Liver (tissue), 8 donors: ENCODE measurements at regions not wholly inside any gene's neighbourhood (a gene's known extent, or its start where the extent isn't known, plus 50 kb on each side); places are given as distances from the start of the nearest gene placed in this dataset.

Experiments used
- DNase-seq: peaks from one replicate; pipeline ENCODE4 v3.0.0-alpha.2; 2017; ENCODE audit warnings: low spot score
- H3K27ac ChIP-seq, 2 donors: one replicate each; pipeline ENCODE4 v1.7.0; 2013; ENCODE audit warnings: inconsistent platforms in 2 of 2, low read length in 2 of 2, control low read depth in 1 of 2, low read depth in 1 of 2, mild to moderate bottlenecking in 1 of 2
- H3K27me3 ChIP-seq, 4 donors: one replicate each; pipeline versions ENCODE4 v1.6.1 to v1.7.0; 2013; ENCODE audit warnings: low read length in 3 of 4, inconsistent platforms in 1 of 4, mild to moderate bottlenecking in 1 of 4, moderate library complexity in 1 of 4; ENCODE audit not compliant: control insufficient read depth in 4 of 4, insufficient read depth in 4 of 4
- H3K36me3 ChIP-seq, 4 donors: one replicate each; pipeline versions ENCODE4 v1.6.1 to v1.7.0; 2013; ENCODE audit warnings: low read length in 3 of 4, mild to moderate bottlenecking in 3 of 4, low read depth in 1 of 4, moderate library complexity in 1 of 4; ENCODE audit not compliant: control insufficient read depth in 4 of 4, insufficient read depth in 3 of 4
- H3K4me1 ChIP-seq, 4 donors: one replicate each; pipeline versions ENCODE4 v1.6.1 to v1.7.0; 2013; ENCODE audit warnings: low read length in 3 of 4, mild to moderate bottlenecking in 3 of 4, moderate library complexity in 1 of 4; ENCODE audit not compliant: control insufficient read depth in 4 of 4, insufficient read depth in 4 of 4
- H3K4me3 ChIP-seq, 3 donors: one replicate each; pipeline versions ENCODE4 v1.6.1 to v1.7.0; 2013; ENCODE audit warnings: low read length in 3 of 3, control low read depth in 1 of 3, low read depth in 1 of 3, mild to moderate bottlenecking in 1 of 3
- H3K9ac ChIP-seq, 2 donors: one replicate each; pipeline ENCODE4 v1.7.0; 2013; ENCODE audit warnings: low read length in 2 of 2, mild to moderate bottlenecking in 2 of 2, moderate library complexity in 2 of 2, control low read depth in 1 of 2, low read depth in 1 of 2
- H3K9me3 ChIP-seq, 4 donors: one replicate each; pipeline versions ENCODE4 v1.6.1 to v1.7.0; 2013; ENCODE audit warnings: low read length in 3 of 4; ENCODE audit not compliant: control insufficient read depth in 4 of 4
- ATF3 ChIP-seq: IDR thresholded peaks from 2 replicates; pipeline ENCODE4 v1.6.1; 2016; ENCODE audit warnings: antibody characterized with exemption
- CTCF ChIP-seq: fragments of 150-350 bp; IDR thresholded peaks from 2 replicates; pipeline ENCODE4 v1.5.1; 2017; ENCODE audit warnings: improper control_type of control experiment, low read depth, low read length; ENCODE audit not compliant: missing input control
- EGR1 ChIP-seq, 2 donors: IDR thresholded peaks; 2 replicates each; pipeline ENCODE4 v1.6.1; 2016 to 2018; ENCODE audit warnings: antibody characterized with exemption in 2 of 2, low read depth in 2 of 2
- FOXA1 ChIP-seq: IDR thresholded peaks from 2 replicates; pipeline ENCODE4 v1.6.1; 2016; ENCODE audit warnings: antibody characterized with exemption
- FOXA2 ChIP-seq: IDR thresholded peaks from 2 replicates; pipeline ENCODE4 v1.6.1; 2016; ENCODE audit warnings: antibody characterized with exemption
- HNF4G ChIP-seq: IDR thresholded peaks from 2 replicates; pipeline ENCODE4 v1.6.1; 2016; ENCODE audit warnings: antibody characterized with exemption
- JUND ChIP-seq, 2 donors: IDR thresholded peaks; 2 replicates each; pipeline ENCODE4 v1.6.1; 2016; ENCODE audit warnings: antibody characterized with exemption in 2 of 2
- MAX ChIP-seq: IDR thresholded peaks from 2 replicates; pipeline ENCODE4 v1.6.1; 2016; ENCODE audit warnings: antibody characterized with exemption
- RAD21 ChIP-seq, 2 donors: IDR thresholded peaks; 2 replicates each; pipeline ENCODE4 v1.6.1; 2016; ENCODE audit warnings: antibody characterized with exemption in 2 of 2, mild to moderate bottlenecking in 2 of 2
- REST ChIP-seq: IDR thresholded peaks from 2 replicates; pipeline ENCODE4 v1.6.1; 2016; ENCODE audit warnings: antibody characterized with exemption, mild to moderate bottlenecking
- SP1 ChIP-seq: IDR thresholded peaks from 2 replicates; pipeline ENCODE4 v1.6.1; 2018; ENCODE audit warnings: antibody characterized with exemption, mild to moderate bottlenecking
- TAF1 ChIP-seq: conservative IDR thresholded peaks from 2 replicates; pipeline ENCODE4 v1.6.1; 2016; ENCODE audit warnings: antibody characterized with exemption, mild to moderate bottlenecking
- YY1 ChIP-seq: IDR thresholded peaks from 2 replicates; pipeline ENCODE4 v1.6.1; 2016; ENCODE audit warnings: antibody characterized with exemption, mild to moderate bottlenecking
- ZBTB33 ChIP-seq: IDR thresholded peaks from 2 replicates; pipeline ENCODE4 v1.6.1; 2016; ENCODE audit warnings: antibody characterized with exemption
- WGBS: extraction: QIAGEN DNeasy Blood & Tissue Kit; methylation state at CpG from one replicate; pipeline ENCODE4 v1.1.7; 2013; 5-methylcytosine and 5-hydroxymethylcytosine counted together
- donor health status: healthy.
- donor health status: healthy.
- donor health status: healthy.
- donor health status: healthy.
- donor health status: healthy.

- 62% methylated on average over 3 of the region's 3 CpGs for WGBS
- no peaks in the 10 kb centered on the region for H3K27me3 ChIP-seq
Measured at GRCh38 chr3:82891028-82891427, 1129.6 kb upstream of the GBE1 start.

More at GRCh38 chr3:82891028-82891427, 1129.6 kb upstream of the GBE1 start:
- Histone ChIP-seq H3K27ac (no peak overlapping the region), H3K9me3 (no peaks in the 10 kb centered on the region), H3K4me3 (no peak overlapping the region), H3K9ac (no peak overlapping the region), H3K4me1 (no peaks in the 10 kb centered on the region), H3K36me3 (no peaks in the 10 kb centered on the region)
- DNase-seq = no peak
- TF ChIP-seq TAF1 (no peak), SP1 (no peak), RAD21 (IDR thresholded peaks at IDR 0.05) (no peak), CTCF (no peak), JUND (IDR thresholded peaks at IDR 0.05) (no peak), HNF4G (no peak), ATF3 (no peak), ZBTB33 (no peak), MAX (no peak), REST (no peak), YY1 (no peak), EGR1 (IDR thresholded peaks at IDR 0.05; ENCODE audit: low read depth in 2 of 2) (no peak), FOXA1 (no peak), FOXA2 (no peak)
